K562 (cell line): ENCODE measurements at regions not wholly inside any gene's neighbourhood (a gene's known extent, or its start where the extent isn't known, plus 50 kb on each side); places are given as distances from the start of the nearest gene placed in this dataset.
"Not testable (repeated sequence)": the region's sequence is repeated elsewhere in the genome, so short reads cannot be mapped to it uniquely, and the experiment has no call there.

Experiments
- ATAC-seq: fragments of 200-7000 bp; cut with Tn5 transposase; 3 replicates; pipeline ENCODE4 v1.9.1; 2020; ENCODE audit warnings: moderate library complexity
- BruUV-seq: library from RNA; stranded (reverse); fragments of 400-500 nt; replicated peaks from 2 replicates; lab custom pipeline; 2021; lab: Mats Ljungman, UMichigan
- CTCF ChIA-PET: fragments of 300-600 bp; formaldehyde crosslinking; extraction: SDS; loops from one replicate; lab custom pipeline; 2021; ENCODE audit warnings: low intra/inter-chr PET ratio; lab: Yijun Ruan, JAX
- POLR2A ChIA-PET: fragments of 300-600, 350-650 bp; sonication (Branson Sonifier 250); formaldehyde crosslinking; extraction: SDS; loops from one replicate; lab custom pipeline; 2021; ENCODE audit warnings: antibody characterized with exemption, inconsistent platforms; lab: Yijun Ruan, JAX
- DNase-seq, 4 experiments: peaks; one replicate each; pipeline versions ENCODE4 v3.0.0 to v3.0.0-alpha.2; 2011 to 2018; ENCODE audit warnings: low spot score in 3 of 4, mixed read lengths in 3 of 4; ENCODE audit errors: extremely low read depth in 1 of 4
- FAIRE-seq: peaks from 2 replicates; lab custom pipeline; 2011; peaks lifted over from hg19 to GRCh38; lab: Jason Lieb, UNC
- H2AFZ ChIP-seq: 2 replicates; pipeline ENCODE4 v1.6.0; 2011; ENCODE audit warnings: low read depth, low read length, control low read depth, inconsistent platforms
- H3K27ac ChIP-seq: fragments of 200-600 bp; 3 replicates; pipeline ENCODE4 v1.8.0; 2011; ENCODE audit warnings: low read depth, mild to moderate bottlenecking, control low read depth, inconsistent platforms, low read length, moderate library complexity, mixed read lengths; ENCODE audit errors: extremely low read depth
- H3K27me3 ChIP-seq, 2 experiments: fragments of 300-600 bp in 1 of 2; 2 replicates in 1 of 2; 3 replicates in 1 of 2; pipeline versions ENCODE4 v1.6.0 to v1.8.0; 2011; ENCODE audit warnings: inconsistent platforms in 2 of 2, low read length in 2 of 2, mild to moderate bottlenecking in 1 of 2, mixed read lengths in 1 of 2, moderate library complexity in 1 of 2; ENCODE audit not compliant: control insufficient read depth in 2 of 2, insufficient read depth in 2 of 2
- H3K36me3 ChIP-seq: fragments of 300-600 bp; 3 replicates; pipeline ENCODE4 v1.8.0; 2011; ENCODE audit warnings: mild to moderate bottlenecking, low read length, inconsistent platforms; ENCODE audit not compliant: control insufficient read depth, insufficient read depth
- H3K4me1 ChIP-seq, 2 experiments: fragments of 200-600 bp in 1 of 2; replicated peaks in 1 of 2; 2 replicates in 1 of 2; 3 replicates in 1 of 2; pipeline versions ENCODE4 v1.5.1 to v1.8.0; 2011; ENCODE audit warnings: inconsistent platforms in 2 of 2, low read length in 2 of 2, mild to moderate bottlenecking in 1 of 2, mixed read lengths in 1 of 2, moderate library complexity in 1 of 2; ENCODE audit not compliant: control insufficient read depth in 2 of 2, insufficient read depth in 2 of 2
- H3K4me2 ChIP-seq: 2 replicates; pipeline ENCODE4 v1.6.1; 2011; ENCODE audit warnings: low read length, control low read depth, inconsistent platforms, mixed read lengths; ENCODE audit not compliant: insufficient read depth
- H3K4me3 ChIP-seq: fragments of 200-600 bp; sonication (generic), shearing (Covaris generic); 2 replicates; pipeline ENCODE4 v1.5.1; 2016; ENCODE audit warnings: control low read depth, inconsistent platforms
- H3K79me2 ChIP-seq: fragments of 200-600 bp; 3 replicates; pipeline ENCODE4 v1.8.0; 2011; ENCODE audit warnings: low read length, inconsistent platforms; ENCODE audit not compliant: control insufficient read depth, insufficient read depth
- H3K9ac ChIP-seq, 2 experiments: 2 replicates each; pipeline versions ENCODE4 v1.6.0 to v1.6.1; 2011; ENCODE audit warnings: low read depth in 2 of 2, low read length in 2 of 2, control low read depth in 1 of 2, inconsistent platforms in 1 of 2, mild to moderate bottlenecking in 1 of 2, mixed read lengths in 1 of 2; ENCODE audit not compliant: insufficient read depth in 1 of 2
- H3K9me1 ChIP-seq: one replicate; pipeline ENCODE4 v1.6.0; 2011; ENCODE audit warnings: inconsistent platforms, mild to moderate bottlenecking, low read length, moderate library complexity; ENCODE audit not compliant: control insufficient read depth, insufficient read depth
- H3K9me3 ChIP-seq: replicated peaks from 2 replicates; pipeline ENCODE4 v1.5.1; 2011; ENCODE audit warnings: low read depth, low read length, inconsistent platforms; ENCODE audit not compliant: control insufficient read depth, insufficient read depth
- H4K20me1 ChIP-seq: replicated peaks from 2 replicates; pipeline ENCODE4 v1.6.1; 2011; ENCODE audit warnings: low read length, inconsistent platforms, mixed read lengths; ENCODE audit not compliant: control insufficient read depth, insufficient read depth
- WGBS: fragments of 100-300 bp; shearing (Covaris generic); methylation state at CpG from one replicate; pipeline ENCODE4 v1.1.6; 2016; ENCODE audit warnings: low coverage, mixed read lengths; ENCODE audit not compliant: insufficient coverage; ENCODE audit errors: missing lambda C conversion rate; 5-methylcytosine and 5-hydroxymethylcytosine counted together
- in situ Hi-C: fragments of 300-500 bp; cut with MboI; formaldehyde crosslinking; loops from 4 replicates; pipeline ENCODE4 v1.15.0; 2018; ENCODE audit warnings: inconsistent platforms, mixed read lengths
- intact Hi-C: fragments of 100-400 bp; cut with micrococcal nuclease; formaldehyde crosslinking; loops from 2 replicates; pipeline ENCODE4 v1.14.2; 2022

DNA sequence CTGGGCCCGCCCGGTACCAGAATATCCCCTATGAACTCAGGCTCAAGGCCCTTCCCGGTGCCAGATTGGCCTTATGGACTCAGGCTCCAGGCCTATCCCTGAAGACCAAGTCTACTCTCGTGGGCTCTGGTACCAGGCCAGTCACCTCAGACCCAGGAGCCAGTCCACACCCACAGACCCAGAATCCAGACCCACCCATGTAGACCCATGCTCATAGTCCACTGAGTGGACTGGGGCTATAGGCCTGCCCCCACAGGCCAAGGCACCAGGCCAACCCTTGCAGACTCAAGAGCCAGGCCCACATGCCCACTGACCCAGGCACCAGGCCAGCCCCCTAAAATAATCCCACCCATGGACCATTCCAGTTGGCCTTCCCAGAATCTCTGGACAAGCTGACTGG is 296.1 kb downstream of the CNTNAP3B start:
- H3K79me2 ChIP-seq, H3K4me2 ChIP-seq, H3K4me3 ChIP-seq, BruUV-seq, H3K9me1 ChIP-seq, H3K9me3 ChIP-seq, DNase-seq, CTCF ChIA-PET, H3K27ac ChIP-seq, H3K9ac ChIP-seq, FAIRE-seq, H3K4me1 ChIP-seq, intact Hi-C loops, H4K20me1 ChIP-seq, H3K27me3 ChIP-seq, POLR2A ChIA-PET, H3K36me3 ChIP-seq, in situ Hi-C loops, ATAC-seq, H2AFZ ChIP-seq: not testable (repeated sequence)
- no CpG with 5 or more reads among the region's 4 CpGs for WGBS

DNA sequence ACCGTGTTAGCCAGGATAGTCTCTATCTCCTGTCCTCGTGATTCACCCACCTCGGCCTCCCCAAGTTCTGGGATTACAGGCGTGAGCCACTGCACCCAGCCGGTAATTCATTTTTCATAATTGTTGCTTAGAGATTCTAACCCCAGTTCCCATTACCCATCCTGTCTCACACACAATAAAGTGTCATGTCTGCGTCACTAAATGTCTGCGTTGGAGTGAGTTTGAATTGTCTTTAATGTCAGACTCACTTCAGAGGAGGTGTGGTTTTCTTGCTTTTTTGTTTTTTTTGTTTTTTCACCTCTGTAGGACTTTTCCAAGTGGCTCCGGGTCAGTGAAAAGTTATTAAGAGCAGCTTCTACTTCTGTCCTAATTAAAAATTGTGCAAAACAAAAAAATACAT is 304.5 kb downstream of the CNTNAP3B start:
- H3K79me2 ChIP-seq, H3K9me3 ChIP-seq, intact Hi-C loops, H3K27ac ChIP-seq, H4K20me1 ChIP-seq, BruUV-seq, FAIRE-seq, in situ Hi-C loops, H3K9me1 ChIP-seq, H3K27me3 ChIP-seq, H2AFZ ChIP-seq, H3K9ac ChIP-seq, H3K4me1 ChIP-seq, ATAC-seq, H3K4me2 ChIP-seq, H3K4me3 ChIP-seq, CTCF ChIA-PET, H3K36me3 ChIP-seq, POLR2A ChIA-PET, DNase-seq: not testable (repeated sequence)
- WGBS, result no CpG with 5 or more reads among the region's 8 CpGs

DNA sequence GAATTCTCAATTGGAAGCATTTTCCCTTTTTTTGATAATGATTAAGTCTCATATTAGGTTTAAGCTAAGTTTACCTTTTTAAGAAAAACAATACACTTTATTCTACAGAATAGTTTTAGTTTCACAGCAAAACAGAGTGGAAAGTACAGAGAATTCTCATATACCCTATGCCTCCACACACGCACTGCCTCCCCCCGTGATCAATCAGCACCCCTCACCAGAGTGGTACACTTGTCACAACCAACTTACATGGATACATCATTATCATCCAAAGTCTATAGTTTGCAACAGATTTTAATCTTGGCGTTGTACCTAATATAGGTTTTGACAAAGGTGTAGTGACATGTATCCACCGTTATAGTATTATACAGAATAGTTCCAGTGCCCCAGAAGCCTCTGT is 326.5 kb downstream of the CNTNAP3B start:
- H3K4me2 ChIP-seq, in situ Hi-C loops, H2AFZ ChIP-seq, H3K27me3 ChIP-seq, H3K9ac ChIP-seq, BruUV-seq, H3K36me3 ChIP-seq, DNase-seq, H4K20me1 ChIP-seq, ATAC-seq, H3K9me3 ChIP-seq, CTCF ChIA-PET, H3K27ac ChIP-seq, H3K9me1 ChIP-seq, FAIRE-seq, POLR2A ChIA-PET, H3K79me2 ChIP-seq, H3K4me3 ChIP-seq, H3K4me1 ChIP-seq, intact Hi-C loops: not testable (repeated sequence)
- 39% methylated on average over 4 of the region's 4 CpGs for WGBS
